GM21786 (cell line): ENCODE measurements at regions not wholly inside any gene's neighbourhood (a gene's known extent, or its start where the extent isn't known, plus 50 kb on each side); places are given as distances from the start of the nearest gene placed in this dataset.
"Not testable (repeated sequence)": the region's sequence is repeated elsewhere in the genome, so short reads cannot be mapped to it uniquely, and the experiment has no call there.

Source experiments
- ATAC-seq: cut with Tn5 transposase; IDR thresholded peaks from one replicate; pipeline ENCODE4 v1.9.1; 2021; ENCODE audit not compliant: unreplicated experiment

DNA sequence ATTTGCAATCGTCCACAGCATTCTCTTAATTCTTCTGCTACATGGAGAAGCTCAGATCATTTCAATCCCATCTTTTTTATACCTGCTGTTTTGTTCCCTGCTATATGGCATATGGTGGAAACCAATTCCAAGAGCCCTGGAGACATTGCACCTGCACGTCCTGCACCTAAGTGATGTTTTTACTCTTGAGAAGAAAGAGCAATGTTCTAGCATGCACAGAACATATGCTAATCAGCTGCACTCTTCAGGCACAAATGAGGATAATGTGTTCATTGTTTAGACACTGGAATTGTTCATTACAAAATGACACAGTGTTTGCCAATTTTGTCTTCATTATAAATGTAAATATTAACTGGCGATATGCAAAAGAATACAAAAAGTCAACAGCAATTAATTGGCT lies 935.8 kb downstream of the TLE4 start:
- no peak for ATAC-seq

DNA sequence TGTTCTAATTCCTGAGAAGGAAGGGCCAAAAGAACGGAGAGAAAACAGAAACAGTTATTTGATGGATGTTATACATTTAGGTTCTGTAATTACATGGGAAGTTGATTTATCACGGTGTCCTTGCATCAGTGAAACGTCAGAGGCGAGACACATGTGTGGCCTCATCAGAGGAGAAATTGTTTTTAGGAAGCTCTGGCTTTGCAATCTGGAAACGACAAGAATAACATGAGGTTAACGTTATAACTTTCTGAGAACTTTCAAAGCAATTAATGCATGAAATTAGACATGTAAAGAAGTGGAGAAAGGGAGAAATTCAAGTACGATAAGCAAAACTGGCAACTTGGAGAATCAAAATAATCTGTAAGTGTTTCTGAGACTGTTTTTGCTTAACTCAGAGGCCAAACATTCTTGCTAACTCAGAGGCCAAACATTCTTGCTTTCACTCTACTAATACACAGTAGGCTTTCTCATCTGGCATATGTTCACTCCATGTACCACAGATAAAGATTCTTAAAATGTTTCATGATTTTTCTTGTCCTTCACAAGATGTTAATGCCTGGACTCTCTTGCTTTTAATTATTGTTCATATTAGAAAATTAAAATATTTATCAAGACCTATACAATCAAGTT lies 933.0 kb downstream of the TLE4 start:
- no peak for ATAC-seq

DNA sequence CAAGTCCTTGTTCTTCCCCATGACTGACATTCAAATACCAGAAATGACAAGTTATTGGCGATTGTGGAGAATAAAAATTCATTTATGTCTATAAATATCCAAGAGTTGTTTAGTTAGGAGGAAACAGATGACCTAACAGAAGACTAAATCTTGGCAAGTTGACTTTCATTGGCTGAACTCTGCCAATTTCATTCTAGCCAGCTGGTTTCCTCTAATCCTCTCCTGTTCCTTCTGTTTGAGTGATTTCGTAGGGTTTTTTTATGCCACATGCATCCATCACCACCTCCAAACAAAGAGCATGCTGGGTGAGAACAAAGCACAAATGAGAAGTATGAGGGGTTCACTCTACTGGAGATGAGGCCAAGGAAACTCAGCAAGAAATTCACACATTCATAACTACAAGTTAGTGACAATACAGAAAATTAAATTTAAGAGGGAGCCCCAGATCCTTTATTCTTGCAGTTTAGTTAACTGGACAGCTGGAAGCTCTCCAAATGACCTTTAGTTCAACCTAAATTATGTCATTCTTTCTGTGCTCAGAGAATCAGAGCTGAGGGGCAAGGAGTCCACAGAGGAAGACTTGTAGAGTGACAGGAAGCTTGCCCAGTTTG lies 932.0 kb downstream of the TLE4 start:
- ATAC-seq = no peak

DNA sequence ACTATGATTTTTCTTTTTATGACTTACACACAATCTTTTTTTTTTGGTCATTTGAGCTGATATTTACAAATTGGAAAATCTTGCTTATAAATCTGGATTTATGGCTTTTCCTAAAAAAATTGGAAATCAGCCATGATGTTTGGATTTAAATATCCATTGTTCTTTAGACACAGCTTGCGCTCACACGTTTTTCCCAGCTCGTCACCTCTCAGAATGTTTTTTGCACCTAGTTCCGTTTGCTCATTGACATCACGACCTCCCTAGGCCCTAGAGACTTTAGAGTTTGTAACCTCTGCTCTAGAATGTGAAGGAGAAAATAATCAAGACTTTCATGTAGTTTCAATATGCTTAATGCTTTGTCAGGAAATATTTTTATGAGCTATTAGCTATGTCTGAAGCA lies 930.5 kb downstream of the TLE4 start:
- ATAC-seq = no peak

DNA sequence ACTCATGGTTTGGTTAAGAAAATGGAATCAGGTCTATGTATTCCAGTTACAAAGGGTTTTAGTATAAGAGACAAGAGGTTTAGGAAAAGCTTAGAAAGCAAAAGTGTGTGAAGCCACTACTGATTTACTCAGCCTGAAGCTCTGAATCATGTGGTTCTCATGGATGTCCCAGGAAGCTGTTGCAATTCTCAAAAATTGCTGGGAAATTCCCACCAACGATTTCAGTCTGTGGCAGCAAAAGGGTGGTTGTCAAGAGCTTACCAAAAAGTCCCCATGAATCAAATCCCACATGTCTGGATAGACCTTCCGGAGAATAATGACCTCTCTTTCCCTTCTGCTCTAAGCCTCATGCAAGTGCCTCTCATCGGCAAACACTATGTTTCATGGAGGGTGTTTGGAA lies 929.9 kb downstream of the TLE4 start:
- ATAC-seq = no peak

DNA sequence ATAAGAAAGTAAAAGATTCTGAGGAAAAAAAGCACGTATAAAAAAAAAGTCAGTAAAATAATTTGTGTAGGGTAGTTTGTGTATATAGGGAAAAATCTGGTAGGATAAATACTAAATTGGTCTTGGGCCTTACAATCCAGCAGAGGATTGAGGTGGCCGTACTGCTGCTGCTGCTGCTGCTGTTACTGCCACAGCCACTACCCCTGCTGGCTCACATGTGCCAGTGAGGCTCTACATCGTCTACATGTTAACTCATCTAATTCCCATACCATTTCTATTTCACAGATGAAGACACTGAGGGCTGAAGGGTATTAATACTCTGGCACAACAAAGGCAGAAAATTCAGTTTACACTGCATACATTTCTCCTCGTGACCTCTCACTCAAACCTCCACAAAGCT lies 928.5 kb downstream of the TLE4 start:
- no peak for ATAC-seq

DNA sequence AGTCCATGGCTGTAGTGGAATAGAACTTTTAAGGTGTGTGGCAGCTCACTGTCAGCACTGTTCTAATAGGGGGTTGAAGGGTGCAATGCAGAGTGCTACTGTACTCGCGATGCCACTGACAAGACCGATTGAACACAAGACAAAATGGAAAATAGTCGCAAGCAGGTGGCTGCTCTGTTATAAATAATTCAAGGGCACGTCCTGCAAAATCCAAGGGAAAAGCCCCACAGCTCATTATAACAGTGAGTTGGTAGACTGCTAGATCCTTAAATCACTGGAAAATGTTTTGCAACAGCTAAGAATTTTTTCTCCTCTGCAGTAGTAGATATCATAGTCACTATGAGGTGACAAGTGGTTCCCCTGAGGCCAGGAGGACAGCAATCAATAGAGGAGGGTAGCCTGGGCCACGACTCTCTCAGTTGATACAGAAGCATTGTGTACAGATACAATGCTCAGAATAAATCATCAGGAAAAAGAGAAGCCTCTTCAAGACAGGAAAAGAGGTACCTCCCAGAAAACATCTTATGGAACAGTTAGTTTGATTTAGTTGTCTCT lies 926.3 kb downstream of the TLE4 start:
- no peak for ATAC-seq

DNA sequence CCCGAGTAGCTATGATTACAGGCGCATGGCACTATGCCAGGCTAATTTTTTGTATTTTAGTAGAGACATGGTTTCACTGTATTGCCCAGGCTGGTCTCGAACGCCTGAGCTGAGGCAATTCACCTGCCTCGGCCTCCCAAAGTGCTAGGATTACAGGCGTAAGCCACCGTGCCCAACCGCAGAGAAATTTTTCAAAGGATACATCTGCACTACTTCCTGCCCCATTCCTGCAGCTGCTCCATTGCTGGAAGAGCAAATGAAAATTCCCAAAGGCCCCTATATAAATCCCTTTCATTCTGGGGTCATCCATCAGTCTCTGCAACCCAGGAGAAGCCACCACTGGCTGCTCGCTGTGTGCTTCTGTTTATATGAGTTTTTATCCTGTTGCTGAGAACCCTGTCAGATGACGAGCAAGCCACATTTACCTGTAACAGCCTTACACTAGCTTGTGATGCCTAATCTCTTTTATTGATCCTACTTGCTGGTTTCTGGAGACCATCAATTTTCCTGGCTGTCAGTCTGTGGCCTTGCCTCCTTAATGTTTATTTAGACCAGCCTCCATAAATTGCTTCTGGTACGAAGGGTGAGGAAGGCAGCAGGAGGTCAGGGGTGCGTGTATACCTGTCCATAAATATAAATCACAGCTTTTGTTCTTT lies 925.3 kb downstream of the TLE4 start:
- no peak for ATAC-seq

DNA sequence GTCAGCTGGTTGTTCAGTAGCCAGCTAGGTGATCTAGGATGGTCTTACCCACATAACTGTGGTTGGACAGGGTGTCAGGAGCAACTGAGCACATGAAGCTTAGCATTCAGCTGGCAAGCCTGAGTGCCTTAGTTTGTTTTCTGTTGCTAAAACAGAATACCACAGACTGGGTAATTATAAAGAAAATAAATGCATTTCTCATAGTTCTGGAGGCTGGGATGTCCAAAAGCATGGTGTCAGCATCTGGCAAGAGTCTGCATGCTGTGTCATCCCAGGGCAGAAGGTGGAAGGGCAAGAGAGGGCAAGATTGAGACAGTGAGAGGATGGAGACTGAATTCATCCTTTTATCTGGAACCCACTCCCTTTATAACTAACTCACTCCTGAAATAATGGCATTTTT lies 921.5 kb downstream of the TLE4 start:
- ATAC-seq = no peak

DNA sequence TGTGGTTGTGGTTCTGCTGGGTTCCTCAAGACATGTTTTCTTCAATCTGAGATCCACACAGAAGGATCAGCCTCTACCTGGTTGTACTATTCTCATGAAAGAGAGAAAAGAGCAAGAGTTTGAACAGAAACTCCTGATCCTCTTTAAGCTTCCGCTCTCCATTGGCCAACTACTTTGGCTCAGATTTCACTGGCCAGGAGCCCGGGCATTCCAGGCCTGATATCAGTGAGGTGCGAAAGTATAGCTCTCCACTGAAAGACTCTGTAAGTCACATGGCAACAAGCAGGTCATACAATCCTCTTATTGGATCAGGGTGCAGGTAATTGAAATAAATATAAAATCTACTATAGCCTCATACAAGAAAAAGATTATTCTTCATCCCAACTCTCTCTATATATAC lies 920.5 kb downstream of the TLE4 start:
- ATAC-seq = no peak

DNA sequence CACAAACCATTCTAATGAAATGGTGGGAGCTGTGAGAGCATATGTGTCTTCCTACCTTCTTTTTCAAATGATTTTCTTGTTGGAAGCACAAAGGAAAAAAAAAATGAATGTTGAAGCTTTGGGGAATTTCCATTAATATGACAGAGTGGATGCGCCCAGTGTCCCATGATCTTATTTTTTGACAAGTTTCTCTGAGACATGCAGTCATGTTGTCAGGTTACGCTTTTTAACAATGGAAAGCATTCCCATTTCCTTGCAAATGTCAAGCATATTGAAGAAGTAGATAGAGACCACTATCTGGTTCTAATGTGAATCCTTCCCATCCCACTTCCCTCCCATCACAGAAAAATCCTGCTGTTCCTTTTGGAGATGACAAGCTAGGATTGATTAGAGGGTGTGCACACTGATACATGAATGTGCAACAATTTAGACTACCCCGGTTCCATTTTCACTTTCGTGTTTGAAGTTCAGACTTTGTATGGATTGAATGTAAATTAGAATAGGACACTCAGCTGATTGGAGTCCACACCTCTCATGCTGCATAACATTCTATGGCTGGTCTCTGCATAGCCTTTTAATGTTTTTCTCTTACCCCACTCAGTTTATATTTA lies 919.4 kb downstream of the TLE4 start:
- ATAC-seq = no peak

DNA sequence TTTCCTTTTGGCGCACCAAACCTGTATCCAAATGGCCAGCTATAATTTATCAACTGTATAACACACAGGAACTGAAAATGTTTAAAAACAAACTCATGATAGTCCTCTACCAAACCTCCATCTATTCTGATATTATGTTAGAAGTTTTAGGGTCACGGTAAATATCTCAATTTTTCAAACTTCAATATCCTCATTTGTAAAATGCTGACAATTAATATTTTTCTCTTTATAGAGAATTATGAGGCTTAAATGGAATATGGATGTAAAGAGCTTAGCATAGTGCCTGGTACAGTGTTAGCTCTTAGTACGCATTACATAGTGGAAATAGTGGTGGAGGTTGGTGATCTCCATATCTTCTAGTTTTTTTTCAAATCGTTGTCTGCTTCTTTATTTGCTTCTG lies 917.6 kb downstream of the TLE4 start:
- no peak for ATAC-seq

DNA sequence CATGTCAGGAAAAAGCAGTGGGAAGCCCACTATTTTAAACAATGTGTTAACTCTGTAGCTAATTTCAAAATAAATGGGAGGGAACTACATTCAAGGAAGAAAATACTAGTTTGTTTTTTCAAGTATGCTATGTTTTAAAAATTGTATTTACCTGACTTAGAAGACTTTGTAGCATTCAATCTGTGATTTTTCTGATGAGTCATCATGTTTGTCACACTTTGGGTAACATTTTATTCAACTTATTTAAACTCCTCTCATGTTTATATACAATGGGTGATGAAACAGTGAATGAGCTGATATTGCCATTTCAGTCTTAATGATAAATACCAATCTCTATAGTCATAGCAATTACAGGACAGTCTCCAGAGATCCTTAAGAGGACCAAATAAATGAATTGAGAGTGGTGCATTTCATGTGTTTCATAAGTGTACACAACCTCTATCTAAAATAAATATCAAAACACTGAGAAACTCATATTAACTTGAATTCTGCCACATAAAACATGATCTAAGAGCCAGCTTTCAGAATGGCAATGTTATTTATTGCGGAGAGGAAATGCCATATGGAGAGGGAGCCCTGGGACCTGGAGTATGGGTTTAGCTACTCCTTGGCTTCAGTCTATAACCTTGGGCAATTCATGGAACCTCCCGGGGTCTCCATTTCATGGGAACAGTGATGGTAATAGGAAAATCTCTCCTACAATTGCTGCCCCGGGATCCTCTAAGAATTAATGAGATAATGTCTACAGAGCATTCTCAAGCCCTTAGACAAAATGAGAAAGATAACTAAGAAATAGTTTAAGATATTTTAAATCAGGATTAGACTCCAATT lies 913.9 kb downstream of the TLE4 start:
- ATAC-seq = no peak

DNA sequence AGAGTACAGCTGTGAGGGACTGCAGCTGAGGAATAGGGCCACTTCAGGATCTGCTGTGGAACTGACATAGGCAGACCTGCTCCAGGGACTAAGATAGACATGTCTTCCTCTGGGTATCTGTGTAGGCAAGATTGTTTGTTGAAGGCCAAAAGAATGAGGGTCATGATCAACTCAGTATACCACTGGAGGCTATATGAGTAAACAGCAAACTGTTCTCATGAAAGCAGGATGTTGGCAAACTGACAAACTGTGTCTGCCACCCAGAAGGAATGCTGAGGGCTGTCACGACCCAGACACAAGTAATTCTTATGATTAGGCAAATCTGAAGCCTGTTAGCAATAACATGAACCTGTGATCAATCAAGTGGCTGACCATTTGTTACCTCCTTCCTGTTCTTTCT lies 910.5 kb downstream of the TLE4 start:
- ATAC-seq = not testable (repeated sequence)

DNA sequence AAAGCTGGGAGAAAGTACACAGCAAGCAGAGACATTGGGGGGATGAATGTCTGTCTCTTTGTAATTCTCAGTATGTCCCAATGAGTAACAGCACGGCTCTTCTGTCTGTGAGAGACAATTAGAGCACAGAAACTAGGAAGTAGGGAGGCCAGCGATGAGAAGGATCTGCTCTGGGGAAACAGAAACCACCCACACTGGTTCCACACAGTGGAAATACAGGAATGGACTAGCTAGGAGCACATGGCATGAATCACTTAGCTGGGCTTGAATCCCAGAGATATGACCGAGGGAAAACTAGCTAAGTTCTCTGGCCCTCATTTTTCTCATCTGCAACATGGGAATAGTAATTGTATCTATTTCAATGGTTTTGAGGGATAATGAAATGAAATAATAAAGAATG lies 895.9 kb downstream of the TLE4 start:
- ATAC-seq = no peak

DNA sequence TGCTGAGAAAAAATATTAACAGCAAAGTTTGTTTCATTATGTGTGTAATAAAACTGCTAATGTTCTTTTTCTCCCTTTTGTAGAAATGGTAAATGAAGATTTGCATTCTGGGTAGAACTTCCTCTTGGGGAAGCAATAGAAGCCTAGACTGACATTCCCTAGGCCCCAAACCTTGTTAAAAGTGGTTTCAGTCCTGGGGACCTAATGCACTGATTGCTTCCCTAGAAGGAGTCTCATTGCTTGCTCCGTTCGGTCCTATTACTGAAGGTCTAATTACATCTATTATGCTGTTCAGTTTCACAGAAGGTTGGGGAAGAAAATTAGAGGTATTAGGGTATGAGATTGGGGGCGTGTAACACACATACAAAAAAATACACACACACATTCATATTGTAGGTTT lies 893.8 kb downstream of the TLE4 start:
- no peak for ATAC-seq

DNA sequence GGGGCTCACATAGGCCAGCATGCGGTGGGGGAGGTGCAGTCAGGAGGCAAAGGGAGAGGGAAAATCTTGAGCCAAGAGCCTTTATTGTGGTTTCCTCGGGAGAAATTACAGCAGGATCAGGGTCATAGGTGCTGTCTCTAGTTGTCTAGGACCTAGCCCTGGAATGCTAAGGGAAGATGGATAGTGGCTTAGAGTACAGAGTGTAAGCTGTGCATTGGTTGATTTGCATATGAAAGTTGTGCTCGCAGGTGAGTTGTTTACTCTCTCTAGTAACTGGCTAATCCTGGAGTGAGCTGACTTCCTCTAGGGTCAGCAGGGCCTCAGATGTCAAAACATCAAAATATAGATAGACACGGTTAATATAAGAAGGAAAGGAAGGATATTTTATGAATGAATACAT lies 877.7 kb downstream of the TLE4 start:
- no peak for ATAC-seq

DNA sequence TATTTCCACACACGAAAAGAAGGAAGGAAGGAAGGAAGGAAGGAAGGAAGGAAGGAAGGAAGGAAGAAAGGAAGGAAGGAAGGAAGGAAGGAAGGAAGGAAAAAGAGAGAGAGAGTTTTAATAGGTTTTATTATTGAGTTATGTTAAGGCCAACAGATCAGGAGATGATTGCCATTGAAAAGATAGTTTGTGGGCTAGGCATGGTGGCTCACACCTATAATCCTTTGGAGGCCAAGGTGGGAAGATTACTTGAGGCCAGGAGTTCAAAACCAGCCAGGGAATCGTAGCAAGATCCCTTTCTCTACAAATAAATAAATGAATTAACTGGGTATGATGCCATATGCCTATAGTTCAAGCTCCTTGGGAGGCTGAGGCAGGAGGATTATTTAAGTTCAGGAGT lies 877.2 kb downstream of the TLE4 start:
- ATAC-seq = no peak

DNA sequence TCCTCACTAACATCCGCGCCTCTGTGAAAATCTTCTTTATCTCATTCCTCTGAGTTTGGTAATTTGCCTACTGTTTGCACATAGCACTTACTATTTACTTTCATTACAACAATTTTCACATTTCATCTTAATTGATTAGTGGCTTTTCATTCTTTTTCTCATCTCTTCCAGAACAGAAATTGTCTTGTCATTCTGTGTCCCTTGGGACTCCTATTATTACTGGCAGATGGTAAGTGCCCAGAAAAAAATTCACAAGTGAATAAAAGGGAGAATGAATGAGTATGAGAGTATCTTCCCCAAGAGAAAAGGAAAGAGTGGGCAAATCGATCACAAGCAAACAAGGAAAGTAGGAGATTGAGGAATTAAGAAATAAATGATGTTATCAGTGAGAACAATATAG lies 876.1 kb downstream of the TLE4 start:
- no peak for ATAC-seq

DNA sequence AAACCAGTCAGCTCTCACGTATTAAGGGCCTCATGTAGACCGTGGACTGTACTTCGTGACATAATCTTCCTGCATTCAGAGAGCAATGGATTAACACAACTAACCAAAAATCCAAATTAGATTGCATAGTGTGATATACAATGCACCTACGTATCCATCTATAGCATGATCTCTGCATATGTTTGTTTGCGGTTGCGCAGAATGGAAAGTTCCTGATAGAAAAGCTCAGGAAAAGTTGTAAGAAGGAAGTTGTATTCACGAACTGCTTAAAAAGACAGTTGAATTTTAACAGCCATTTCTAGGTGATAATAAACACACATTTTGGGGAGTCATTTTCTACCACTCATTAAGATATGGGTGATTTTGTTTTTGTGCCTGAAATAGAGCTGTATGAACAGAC lies 869.0 kb downstream of the TLE4 start:
- no peak for ATAC-seq

DNA sequence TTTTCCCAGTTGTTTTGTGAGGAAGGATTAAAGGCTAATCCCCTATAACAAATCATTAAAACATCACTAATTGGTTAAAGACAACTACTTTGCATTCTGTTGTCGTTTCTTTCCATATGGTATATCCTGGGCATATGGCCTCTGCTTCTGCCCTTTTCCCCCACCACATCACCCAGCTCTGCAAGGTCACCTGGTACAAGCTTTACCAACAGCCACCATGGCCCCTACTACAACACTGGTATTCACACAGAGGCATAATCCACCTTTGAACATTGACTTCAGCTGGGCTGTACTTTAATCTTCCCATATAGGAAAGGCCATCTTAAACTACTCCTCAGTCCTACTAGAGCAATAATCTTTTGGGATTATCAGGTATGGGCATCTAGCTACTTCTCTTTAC lies 866.1 kb downstream of the TLE4 start:
- no peak for ATAC-seq
